ENCODE measurements at regions not wholly inside any gene's neighbourhood (a gene's known extent, or its start where the extent isn't known, plus 50 kb on each side); places are given as distances from the start of the nearest gene placed in this dataset.
A peak's percentile ranks its signal among the peaks of the same experiment; 100 is the strongest.
"Not testable (repeated sequence)": the region's sequence is repeated elsewhere in the genome, so short reads cannot be mapped to it uniquely, and the experiment has no call there.

DNA sequence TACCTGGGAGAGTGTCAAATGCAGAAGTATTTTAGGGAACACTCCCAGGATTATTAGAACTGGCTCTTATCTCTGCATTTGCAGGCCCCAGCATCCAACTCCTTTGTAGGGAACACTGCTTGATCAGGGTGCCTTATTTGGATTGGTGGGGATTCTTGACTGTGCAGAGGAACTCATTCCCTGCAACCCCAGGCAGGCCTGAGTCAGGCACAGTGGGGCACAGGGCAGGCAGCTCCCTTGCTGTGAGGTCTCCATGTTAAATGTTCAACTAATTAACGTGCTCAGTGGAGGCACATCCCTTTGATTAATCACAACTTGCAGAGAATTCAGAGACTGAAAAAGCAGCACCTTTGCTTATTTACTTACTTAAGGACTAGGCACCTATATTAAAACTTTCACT lies 102.3 kb upstream of the TENM4 start:
- no peak for DNase-seq

DNA sequence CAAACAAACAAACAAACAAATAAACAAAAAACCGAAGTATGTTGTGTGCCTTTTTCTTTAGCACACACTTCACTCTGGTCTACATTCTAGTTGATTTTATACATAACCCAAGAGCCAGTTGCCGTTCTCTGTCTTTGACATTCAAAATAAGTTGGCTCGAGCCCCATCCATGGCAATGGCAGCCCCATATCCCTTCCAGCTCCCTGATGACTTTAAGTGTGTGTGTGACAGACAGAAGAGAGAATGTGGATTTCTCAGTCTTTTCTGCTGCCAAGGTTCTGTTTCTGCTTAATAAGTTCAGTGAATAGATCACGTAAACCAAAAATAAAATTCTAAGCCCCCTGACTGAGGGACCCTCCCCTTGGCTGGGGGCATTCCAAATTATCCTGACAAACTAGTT lies 100.6 kb upstream of the TENM4 start:
- DNase-seq: no peak

DNA sequence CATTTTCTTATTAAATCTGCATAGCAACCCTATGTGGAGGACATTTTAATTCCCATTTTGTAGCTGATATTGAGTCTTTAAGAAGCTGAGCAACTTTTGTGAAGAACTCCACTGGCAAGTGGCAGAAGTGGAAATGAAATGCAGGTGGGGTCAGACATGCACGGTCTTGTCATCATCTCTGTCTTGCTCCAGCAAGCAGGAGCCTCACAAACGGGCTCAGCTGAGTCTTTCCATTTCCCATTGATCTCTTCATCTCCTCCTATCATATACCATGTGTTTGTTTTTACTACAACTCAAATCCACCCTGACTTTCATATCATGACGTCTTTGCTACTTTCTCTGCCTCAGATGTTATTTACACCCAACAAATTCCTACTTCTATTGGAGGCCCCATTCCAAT lies 97.9 kb upstream of the TENM4 start:
- no peak for DNase-seq

DNA sequence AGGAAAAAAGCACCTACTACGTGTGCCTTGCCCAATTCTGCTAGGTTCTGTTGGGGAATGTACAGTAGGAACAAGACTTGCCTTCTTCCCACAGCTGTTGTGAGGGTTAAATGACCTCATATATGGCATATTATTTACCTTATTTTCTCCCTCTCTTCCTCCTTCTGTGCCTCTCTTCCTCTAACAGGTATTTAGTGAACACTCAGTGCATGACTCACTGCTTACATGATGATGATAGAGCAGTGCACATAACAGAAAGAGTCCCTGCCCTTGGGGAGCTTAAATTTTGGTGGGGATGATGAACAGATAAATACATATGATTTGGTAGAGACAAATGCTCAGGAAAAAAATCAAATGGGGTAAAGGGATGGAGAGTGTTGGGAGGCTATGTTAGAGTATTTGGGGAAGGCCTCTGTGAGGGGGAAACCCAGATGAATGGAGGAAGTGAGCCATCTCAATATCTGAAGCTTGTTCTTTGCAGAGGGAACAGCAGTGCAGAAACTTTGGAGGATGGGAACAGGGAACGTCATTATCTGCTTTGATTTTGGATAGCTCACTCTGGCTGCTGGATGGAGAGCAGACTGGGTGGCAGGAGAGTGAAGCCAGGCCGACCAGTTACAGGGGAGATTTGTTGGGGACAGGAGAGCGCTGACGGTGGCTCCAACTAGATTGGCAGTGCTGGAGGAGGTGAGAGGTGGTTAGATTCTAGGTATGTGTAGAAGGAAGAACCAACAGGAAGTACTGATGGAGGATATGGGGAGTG lies 95.5 kb upstream of the TENM4 start:
- no peak for DNase-seq

DNA sequence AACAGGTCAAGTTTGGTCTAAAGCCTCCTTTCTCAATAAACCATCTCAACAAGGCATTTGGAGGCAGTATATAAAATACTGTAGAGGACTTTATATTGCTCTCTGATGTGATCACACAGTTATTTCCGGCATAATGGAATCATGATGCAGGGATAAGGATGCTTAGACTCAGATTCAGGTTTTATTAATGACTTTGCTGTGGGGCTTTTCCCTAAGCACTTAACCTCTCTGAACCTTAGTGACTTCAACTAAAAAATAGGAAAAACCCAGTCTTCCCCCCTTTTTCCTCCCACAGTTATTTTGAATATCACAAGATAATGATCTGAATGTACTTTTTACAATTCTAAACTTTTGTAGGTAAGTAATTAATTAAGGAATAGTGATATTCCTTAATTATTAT lies 94.8 kb upstream of the TENM4 start:
- DNase-seq: no peak

DNA sequence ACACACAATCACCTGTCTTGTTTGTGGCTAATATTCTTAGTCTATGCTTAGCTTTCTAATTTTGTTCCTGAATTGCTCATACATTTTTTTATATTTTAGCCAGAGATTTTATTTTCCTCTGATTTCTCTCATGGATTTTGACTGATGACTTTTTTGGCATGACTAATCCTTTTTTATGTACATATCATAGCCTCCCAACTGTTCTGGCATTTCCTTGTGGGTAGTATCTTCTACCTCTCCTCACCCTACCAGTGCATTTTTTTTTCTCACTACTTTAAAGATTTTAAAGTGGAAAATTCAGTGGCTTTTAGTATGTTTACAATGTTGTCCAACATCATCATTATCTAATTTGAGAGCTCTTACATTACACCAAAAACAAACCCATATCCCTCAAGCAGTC lies 84.4 kb upstream of the TENM4 start:
- DNase-seq: no peak

DNA sequence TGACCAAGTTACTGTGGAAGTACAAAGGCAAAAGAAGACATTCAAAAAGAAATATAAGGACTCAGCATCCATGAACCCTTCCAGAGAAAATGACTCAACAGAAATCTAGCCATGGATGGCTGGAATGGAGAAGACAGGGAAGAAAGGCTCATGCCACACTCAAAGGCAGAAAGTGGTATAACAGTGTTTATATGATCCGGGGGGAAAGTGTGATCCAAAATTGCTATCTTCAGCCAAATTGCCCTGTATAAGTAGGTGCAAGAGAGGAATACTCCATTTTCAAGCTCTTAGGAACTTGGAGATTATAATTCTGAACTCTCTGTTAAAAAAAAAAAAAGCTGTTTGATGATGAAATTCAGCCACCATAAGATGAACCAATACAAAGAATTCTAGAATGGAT lies 81.8 kb upstream of the TENM4 start:
- no peak for DNase-seq

DNA sequence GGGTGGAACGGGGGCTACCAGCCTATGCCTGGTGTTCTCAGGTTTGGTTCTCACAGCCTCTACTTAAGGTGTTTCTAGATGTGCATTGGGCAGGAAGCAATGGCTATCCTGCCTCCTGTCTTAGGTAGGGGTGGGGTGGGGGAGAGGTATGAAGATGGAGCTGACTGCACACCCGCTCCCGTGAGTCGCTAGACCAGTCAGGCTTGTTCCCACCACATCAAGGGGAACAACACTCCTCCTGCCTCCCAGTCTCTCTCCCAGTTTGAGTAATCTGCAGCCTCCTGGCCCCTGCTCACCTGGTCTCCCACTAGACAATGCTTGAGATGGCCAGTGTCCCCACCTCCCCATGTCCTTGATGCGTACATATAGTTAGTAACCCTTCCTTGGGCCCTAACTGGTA lies 79.3 kb upstream of the TENM4 start:
- no peak for DNase-seq

DNA sequence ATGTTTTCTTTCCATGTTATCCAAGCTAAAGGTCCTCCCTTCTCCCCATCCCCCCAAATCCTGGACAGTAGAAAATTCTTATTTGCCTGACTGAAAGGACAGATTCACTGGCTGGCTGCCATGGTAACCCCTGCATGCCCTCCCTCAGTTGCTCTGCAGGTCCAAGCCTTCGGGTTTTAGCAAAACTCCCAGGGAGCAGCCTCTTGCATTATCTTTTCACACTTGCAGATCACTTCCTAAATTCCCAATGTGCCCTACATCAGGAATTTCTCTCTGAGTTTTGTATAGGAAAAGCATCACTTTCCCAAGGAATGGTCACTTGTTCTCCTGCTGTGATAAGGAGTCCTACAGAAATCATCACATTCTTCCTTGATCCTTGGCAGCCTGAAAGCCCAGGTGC lies 75.0 kb upstream of the TENM4 start:
- no peak for DNase-seq

DNA sequence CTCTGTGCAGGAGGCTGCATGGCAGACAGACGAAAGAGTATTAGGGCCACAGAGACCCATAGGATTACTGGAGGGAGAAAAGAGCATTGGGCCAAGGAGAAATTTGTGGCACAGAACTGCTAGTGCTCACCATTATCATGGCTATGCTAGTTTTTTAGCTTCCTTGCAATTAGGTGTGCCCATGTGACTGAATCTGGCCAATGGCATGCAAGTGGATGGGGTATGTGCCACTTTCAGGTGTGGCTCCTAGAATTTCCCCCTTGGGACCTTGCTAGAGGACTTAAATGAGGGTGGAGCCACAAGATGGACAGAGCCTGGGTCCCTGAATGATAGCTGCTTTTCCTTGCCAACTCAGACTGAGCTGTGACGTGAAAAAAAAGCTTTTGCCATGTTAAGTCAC lies 73.9 kb upstream of the TENM4 start:
- DNase-seq: no peak

DNA sequence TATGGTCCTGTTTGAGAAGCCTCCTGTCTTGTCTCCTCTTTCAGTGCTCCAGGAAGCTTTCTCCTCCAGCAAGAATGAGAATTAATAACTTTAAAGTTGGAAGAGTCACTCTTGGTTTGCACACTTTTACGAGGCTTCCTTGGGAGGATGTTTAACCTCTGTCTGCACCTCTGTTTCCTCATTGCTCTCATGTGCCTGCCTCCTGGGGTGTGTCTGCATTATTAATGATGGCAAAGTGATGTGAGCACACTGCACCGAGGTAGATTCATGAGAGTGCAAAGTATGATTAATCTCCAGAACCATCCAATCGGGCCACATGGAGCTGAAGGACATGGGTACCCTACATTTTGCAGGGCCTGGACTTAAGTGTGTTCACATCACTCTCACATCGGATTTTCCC lies 73.5 kb upstream of the TENM4 start:
- no peak for DNase-seq

DNA sequence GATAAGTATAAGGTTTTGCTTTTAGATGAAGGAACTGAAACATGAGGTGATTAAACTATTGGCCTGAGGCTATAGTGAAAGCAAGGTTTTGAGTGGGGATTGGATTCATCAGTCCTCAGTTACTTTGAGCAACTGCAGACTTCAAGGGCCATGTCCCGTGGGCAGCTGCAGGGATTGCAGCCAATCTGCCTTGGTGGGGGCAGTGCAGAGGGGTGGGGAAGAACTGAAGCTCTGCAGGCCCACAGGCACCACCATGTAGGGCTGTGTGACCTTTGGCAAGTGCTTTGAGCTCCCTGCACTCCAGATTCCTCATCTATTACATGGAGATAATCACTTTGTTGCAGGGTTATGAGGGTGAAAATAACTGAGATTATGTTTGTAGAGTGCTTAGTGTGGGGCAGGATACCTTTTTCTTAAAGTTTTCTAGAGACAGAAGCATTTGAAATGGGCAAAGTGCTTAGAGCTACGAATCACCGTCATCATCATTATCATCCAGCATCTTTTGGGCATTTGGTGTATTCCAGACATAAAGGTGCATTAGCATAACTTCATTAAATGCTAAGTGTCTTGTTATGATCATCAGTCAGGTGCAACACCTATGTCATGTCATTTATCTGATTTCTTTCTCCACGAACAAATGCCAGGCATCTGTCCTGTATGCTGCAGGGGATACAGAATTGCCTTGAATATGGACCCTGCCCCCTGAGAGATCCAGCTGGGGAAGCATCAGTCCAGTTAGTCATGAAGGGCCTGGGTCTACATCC lies 72.1 kb upstream of the TENM4 start:
- DNase-seq: no peak

DNA sequence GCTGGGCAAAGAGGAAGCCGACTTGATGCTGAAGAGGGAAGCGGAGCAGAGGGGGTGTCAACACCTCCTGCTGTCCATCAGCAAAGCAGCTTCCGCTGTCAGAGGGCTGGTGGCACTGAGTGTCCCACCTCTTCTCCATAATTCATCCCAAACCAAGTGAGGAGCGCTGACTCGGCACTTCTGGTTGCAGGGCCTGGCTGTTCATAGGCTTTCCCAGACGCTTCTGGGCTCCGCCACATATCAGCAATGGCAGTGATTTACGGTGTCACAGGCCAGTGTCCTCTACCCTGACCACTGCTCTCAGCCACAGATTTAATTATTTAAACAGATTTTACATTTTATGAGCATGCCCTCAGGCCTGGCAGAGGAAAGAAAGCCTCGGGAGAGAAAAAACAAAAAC lies 70.1 kb upstream of the TENM4 start:
- DNase-seq: peak; percentile 19

DNA sequence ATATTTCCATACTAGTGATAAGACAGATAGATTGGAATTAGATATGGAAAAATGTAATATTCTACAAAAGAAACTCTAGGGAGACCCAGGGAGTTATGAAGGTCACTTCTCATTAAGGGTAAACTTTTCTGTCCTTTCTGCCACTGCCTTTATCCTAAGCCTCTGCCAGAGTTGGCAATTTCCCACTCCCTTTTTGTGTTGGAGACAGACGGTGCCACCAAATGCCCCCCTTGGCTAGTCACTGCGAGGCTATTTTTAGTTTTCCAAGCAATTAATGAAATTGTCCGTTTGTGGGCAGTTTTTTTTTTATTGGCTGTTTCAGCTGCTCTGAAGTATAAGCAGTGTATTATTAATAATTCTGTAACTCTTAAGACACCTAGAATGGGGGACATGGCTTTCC lies 67.6 kb upstream of the TENM4 start:
- no peak for DNase-seq

DNA sequence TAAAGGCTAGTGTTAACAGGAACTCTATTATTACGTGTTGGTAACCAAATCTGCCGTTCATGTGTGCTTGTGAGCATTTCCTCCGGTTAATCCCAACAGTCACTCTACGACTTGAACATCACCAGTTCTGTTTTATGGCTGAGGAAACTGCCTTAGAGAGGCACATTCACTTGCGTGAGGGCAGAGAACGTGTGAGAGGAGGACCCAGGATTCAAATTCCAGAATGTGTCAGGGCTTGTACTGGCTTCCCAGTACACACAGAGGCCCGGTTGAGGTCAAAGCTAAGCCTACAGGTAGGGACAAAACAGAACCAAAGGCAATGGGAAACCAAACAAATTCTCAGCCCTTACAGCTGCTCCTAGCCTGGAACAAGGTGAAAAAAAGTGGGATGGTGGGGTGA lies 66.9 kb upstream of the TENM4 start:
- DNase-seq: no peak

DNA sequence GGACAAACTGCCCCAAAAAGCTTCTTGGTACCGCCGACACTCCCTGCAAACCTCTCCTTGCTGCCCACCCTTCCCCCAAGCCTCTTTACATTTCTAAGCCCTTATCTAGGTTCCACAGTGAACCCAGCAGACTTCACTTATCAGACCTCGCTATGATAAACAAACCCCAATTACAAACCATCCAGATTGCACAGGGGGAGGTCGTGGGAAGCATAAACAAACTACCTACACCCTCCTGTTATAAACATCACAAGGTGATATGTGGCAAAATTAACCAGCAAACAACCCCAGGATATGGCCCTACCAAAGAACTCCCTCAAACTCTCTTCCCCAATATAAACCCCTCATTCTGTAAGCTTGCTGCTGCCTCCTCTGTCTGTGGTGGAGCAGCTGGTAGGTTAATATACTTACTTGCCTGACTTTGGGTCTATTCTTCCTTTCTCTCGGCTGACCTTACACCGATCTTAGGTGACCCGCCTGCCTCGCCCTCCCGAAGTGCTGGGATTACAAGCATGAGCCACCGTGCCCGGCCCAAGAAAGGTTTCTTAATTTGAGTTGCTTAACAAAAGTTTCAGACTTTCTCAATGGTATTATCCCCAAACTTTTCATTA lies 66.0 kb upstream of the TENM4 start:
- DNase-seq: no peak

DNA sequence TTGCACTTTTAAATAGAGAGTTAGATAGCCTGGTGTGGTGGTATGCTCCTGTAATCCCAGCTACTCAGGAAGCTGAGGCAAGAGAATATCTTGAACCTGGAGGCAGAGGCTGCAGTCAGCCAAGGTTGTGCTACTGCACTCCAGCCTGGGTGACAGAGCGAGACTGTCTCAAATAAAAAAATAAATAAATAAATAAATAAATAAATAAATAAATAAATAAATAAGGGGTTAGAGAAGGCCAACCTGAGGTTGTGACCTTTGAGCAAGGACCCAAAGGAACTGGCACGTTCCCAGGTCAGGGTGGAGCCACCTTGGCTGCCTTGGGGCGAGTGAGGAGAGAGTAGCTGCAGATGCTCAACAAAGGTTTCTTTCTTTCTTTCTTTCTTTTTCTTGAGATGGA lies 65.3 kb upstream of the TENM4 start:
- no peak for DNase-seq

DNA sequence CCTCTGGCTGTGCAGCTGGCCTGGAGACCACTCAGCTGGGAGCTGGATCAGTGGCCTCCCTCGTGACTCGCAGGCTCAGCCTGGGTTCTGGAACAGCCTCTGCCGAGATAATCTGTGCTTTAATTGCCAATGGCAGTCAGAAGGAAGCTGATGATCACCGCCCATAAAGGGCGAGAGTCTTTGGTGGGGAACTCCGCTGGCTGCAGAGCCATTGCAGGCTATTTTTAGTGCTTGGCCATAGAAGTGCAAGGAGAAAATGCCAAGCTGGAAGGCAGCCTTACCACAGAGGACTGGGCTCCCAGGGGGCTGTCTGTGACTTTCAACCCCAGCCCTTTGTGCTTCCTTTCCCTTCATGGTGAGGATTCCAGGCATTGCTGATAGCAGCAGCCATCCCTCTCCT lies 62.2 kb upstream of the TENM4 start:
- no peak for DNase-seq

DNA sequence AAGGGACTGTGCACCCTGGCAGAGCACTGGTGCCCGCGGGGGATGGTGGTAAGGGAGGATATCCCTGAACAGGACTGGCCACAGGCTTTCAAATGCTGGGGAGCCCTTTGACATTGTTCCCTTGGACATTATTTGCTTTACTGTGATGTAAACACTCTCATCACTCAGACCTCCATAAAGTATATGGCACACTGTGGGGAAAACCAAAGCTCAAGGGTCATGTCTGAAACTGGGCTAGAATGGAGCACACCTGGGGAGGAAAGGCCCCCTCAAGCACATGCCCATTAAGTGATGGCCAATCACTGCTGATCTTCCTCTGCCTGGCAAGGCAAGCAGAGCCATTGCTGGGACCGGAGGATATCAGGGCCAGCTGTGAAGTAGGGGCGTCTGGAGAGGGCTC lies 60.9 kb upstream of the TENM4 start:
- DNase-seq: no peak

DNA sequence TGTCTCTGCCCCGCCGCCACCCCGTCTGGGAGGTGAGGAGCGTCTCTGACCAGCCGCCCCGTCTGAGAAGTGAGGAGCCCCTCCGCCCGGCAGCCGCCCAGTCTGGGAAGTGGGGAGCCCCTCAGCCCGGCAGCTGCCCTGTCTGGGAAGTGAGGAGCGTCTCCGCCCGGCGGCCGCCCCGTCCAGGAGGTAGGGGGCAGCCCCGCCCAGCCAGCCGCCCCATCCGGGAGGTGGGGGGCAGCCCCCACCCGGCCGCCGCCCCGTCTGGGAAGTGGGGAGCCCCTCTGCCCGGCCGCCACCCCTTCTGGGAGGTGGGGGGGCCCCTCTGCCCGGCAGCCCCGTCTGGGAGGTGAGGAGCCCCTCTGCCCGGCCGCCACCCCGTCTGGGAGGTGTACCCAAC lies 59.1 kb upstream of the TENM4 start:
- DNase-seq: not testable (repeated sequence)

DNA sequence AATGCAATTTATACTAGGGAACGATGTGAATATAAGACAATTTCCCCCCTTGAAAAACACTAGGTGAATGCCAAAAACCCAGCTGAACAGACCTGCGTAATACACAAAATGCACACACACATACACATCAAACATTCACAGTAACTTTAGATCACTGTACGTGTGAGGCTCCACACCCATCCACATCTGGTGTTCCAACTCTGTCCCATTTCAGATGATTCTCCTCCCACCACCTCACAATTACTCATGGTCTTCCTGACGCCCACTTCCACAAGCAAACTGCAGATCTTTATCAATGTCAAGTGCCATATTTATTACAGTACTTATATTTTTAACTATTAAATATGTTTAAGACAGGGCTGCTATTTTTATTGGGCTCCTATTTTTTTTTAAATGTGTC lies 57.8 kb upstream of the TENM4 start:
- DNase-seq: no peak

DNA sequence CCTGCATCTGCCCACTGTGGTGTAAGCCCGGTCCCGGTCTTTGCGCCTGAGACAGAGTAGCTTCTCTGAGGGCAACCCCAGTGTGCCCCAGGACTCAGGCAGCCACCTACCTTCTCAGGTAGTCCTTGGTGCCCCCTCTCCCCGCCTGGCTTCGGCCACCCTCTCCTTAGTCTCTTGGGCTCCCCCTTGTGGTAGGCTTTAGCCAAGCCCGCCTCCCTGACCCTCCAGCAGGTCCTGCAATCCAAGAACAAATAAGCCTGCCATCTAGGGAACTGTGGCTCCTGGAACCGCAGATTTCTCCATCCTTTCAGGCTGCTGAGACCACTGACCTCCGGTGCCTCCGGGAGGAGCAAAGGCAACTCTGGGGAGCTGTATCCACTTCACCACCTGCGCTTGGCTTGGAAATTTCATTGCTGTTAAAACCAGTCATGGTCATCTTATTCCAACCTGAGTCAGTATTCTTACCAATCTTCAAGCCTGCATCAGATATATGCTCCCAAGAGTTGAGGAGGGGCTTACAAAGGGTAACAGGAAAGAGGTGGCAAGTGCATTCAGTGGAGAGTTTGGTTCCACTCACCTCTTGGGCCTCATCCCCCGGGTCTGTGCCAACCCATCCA lies 52.8 kb upstream of the TENM4 start:
- DNase-seq: peak; percentile 79

DNA sequence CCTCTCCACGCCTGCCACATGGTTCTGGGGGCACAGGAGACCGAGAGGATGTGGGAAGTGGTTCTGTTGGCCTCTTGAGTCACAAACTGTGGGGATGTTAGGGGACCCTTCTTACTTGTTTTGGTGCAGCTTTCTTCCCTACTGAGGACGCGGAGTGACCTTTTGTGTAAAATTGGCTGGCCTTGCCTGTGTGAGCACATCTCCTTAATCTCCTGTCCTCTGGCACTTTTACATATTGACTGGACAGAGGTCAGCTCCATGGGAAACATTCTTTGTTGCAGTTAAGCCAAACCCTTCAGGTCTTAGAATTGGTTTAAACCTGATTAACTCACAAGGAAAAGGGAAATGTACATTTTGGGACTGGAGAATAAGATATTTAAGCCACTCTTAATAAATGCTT lies 51.2 kb upstream of the TENM4 start:
- no peak for DNase-seq

All from left kidney (tissue), 1 donor.